ENCODE measurements at regions not wholly inside any gene's neighbourhood (a gene's known extent, or its start where the extent isn't known, plus 50 kb on each side); places are given as distances from the start of the nearest gene placed in this dataset.

- Histone ChIP-seq H3F3A (ENCODE audit: low read depth) (no peaks in the 10 kb centered on the region), H3K4me2 (no peak overlapping the region), H2AFZ (replicated peaks) (no peak overlapping the region), H3K4me1 (peaks cover 13% of the 10 kb centered on the region), H3K4me3 (no peak overlapping the region), H3K79me2 (ENCODE audit: low read depth) (no peaks in the 10 kb centered on the region), H3K9me3 (ENCODE audit: low read depth) (no peaks in the 10 kb centered on the region), H3K36me3 (no peaks in the 10 kb centered on the region), H3K9ac (no peak overlapping the region), H3K27me3 (no peaks in the 10 kb centered on the region), H3K27ac (no peak overlapping the region), H4K20me1 (ENCODE audit: low read depth) (no peaks in the 10 kb centered on the region)
- Mint-ChIP-seq H3K4me1 (peaks cover 26% of the 10 kb centered on the region), H3K27me3 (ENCODE audit: insufficient read depth, low read depth) (peaks cover 14% of the 10 kb centered on the region), H3K9me3 (no peaks in the 10 kb centered on the region), H3K27ac (no peak overlapping the region), H3K36me3 (no peaks in the 10 kb centered on the region), H3K4me3 (no peak overlapping the region)
- TF ChIP-seq CTCF (IDR thresholded peaks at IDR 0.05) (no peak), EZH2phosphoT487 (IDR thresholded peaks at IDR 0.05) (no peak), EZH2 (IDR thresholded peaks at IDR 0.05) (no peak)
- no peak for DNase-seq (ENCODE audit: low spot score)
Measured at GRCh38 chr10:118957966-118958365, 71.5 kb upstream of the NANOS1 start.

GRCh38 chr10:118958559-118958958 lies 71.0 kb upstream of the NANOS1 start:
- no peak overlapping the region for H3K4me3 ChIP-seq
- TF ChIP-seq EZH2phosphoT487 (IDR thresholded peaks at IDR 0.05) (no peak), EZH2 (IDR thresholded peaks at IDR 0.05) (no peak), CTCF (IDR thresholded peaks at IDR 0.05) (no peak)
- H3K79me2 ChIP-seq (ENCODE audit: low read depth), result no peaks in the 10 kb centered on the region
- H4K20me1 ChIP-seq (ENCODE audit: low read depth), result no peaks in the 10 kb centered on the region
- no peaks in the 10 kb centered on the region for H3F3A ChIP-seq (ENCODE audit: low read depth)
- no peaks in the 10 kb centered on the region for H3K36me3 Mint-ChIP-seq
- H3K4me1 ChIP-seq, result peaks cover 13% of the 10 kb centered on the region
- peaks cover 23% of the 10 kb centered on the region for H3K4me1 Mint-ChIP-seq
- H3K4me2 ChIP-seq, result no peak overlapping the region
- no peak overlapping the region for H3K9ac ChIP-seq
- H3K4me3 Mint-ChIP-seq, result no peak overlapping the region
- no peaks in the 10 kb centered on the region for H3K27me3 ChIP-seq
- no peaks in the 10 kb centered on the region for H3K9me3 ChIP-seq (ENCODE audit: low read depth)
- no peak for DNase-seq (ENCODE audit: low spot score)
- no peak overlapping the region for H2AFZ ChIP-seq (replicated peaks)
- H3K27ac Mint-ChIP-seq, result no peak overlapping the region
- no peaks in the 10 kb centered on the region for H3K9me3 Mint-ChIP-seq
- H3K36me3 ChIP-seq, result no peaks in the 10 kb centered on the region
- peaks cover 11% of the 10 kb centered on the region for H3K27me3 Mint-ChIP-seq (ENCODE audit: insufficient read depth, low read depth)
- no peak overlapping the region for H3K27ac ChIP-seq

GRCh38 chr10:118958984-118959925 lies 70.3 kb upstream of the NANOS1 start:
- Histone ChIP-seq H3K4me3 (no peak overlapping the region), H3K9ac (no peak overlapping the region), H3K9me3 (ENCODE audit: low read depth) (no peaks in the 10 kb centered on the region), H3K4me1 (peaks cover 13% of the 10 kb centered on the region), H2AFZ (replicated peaks) (no peak overlapping the region), H3K4me2 (no peak overlapping the region), H4K20me1 (ENCODE audit: low read depth) (no peaks in the 10 kb centered on the region), H3K36me3 (no peaks in the 10 kb centered on the region), H3F3A (ENCODE audit: low read depth) (no peaks in the 10 kb centered on the region), H3K27ac (no peak overlapping the region), H3K79me2 (ENCODE audit: low read depth) (no peaks in the 10 kb centered on the region), H3K27me3 (no peaks in the 10 kb centered on the region)
- peak overlapping the region; percentile 43 for H3K4me3 Mint-ChIP-seq
- no peak overlapping the region for H3K27ac Mint-ChIP-seq
- H3K27me3 Mint-ChIP-seq (ENCODE audit: insufficient read depth, low read depth), result peaks cover 8% of the 10 kb centered on the region
- no peaks in the 10 kb centered on the region for H3K9me3 Mint-ChIP-seq
- TF ChIP-seq EZH2 (IDR thresholded peaks at IDR 0.05), result no peak
- TF ChIP-seq EZH2phosphoT487 (IDR thresholded peaks at IDR 0.05), result no peak
- TF ChIP-seq CTCF (IDR thresholded peaks at IDR 0.05), result no peak
- H3K4me1 Mint-ChIP-seq, result peaks cover 19% of the 10 kb centered on the region
- DNase-seq (ENCODE audit: low spot score), result no peak
- H3K36me3 Mint-ChIP-seq, result no peaks in the 10 kb centered on the region
